GM12891 (cell line): ENCODE measurements at regions not wholly inside any gene's neighbourhood (a gene's known extent, or its start where the extent isn't known, plus 50 kb on each side); places are given as distances from the start of the nearest gene placed in this dataset.

Experiments used
- DNase-seq: peaks from one replicate; pipeline ENCODE4 v3.0.0; 2011; ENCODE audit warnings: low spot score; ENCODE audit not compliant: insufficient read length
- FAIRE-seq: peaks from 2 replicates; lab custom pipeline; 2011; peaks lifted over from hg19 to GRCh38; lab: Jason Lieb, UNC
- PAX5 ChIP-seq: IDR thresholded peaks from 2 replicates; pipeline ENCODE4 v1.6.1; 2011; ENCODE audit warnings: low read length, moderate library complexity, mild to moderate bottlenecking; ENCODE audit not compliant: insufficient read depth, severe bottlenecking
- POLR2A ChIP-seq: IDR thresholded peaks from 2 replicates; pipeline ENCODE4 v1.6.1; 2011; ENCODE audit warnings: low read depth, low read length, control low read depth
- POLR2AphosphoS5 ChIP-seq: IDR thresholded peaks from 2 replicates; pipeline ENCODE4 v1.6.1; 2011; ENCODE audit warnings: low read depth, low read length, control low read depth
- POU2F2 ChIP-seq: IDR thresholded peaks from 2 replicates; pipeline ENCODE4 v1.6.1; 2011; ENCODE audit warnings: low read depth, mild to moderate bottlenecking, control low read depth, low read length, moderate library complexity
- SPI1 ChIP-seq: IDR thresholded peaks from 2 replicates; pipeline ENCODE4 v1.6.1; 2011; ENCODE audit warnings: low read depth, low read length, control low read depth
- TAF1 ChIP-seq: IDR thresholded peaks from 2 replicates; pipeline ENCODE4 v1.6.1; 2011; ENCODE audit warnings: low read depth, low read length, control low read depth

GRCh38 chr18:6557057-6557769 is 142.5 kb upstream of the L3MBTL4 start:
- DNase-seq (no peak), FAIRE-seq (no peak)
- TF ChIP-seq POLR2AphosphoS5: no peak
- no peak for TF ChIP-seq POLR2A
- no peak for TF ChIP-seq PAX5
- no peak for TF ChIP-seq SPI1
- TF ChIP-seq TAF1: no peak
- no peak for TF ChIP-seq POU2F2

GRCh38 chr18:6557770-6558248 is 143.1 kb upstream of the L3MBTL4 start:
- no peak for FAIRE-seq
- DNase-seq: no peak
- TF ChIP-seq PAX5 (no peak), SPI1 (no peak), TAF1 (no peak), POLR2A (no peak), POU2F2 (no peak), POLR2AphosphoS5 (no peak)

- TF ChIP-seq POU2F2: no peak
- no peak for FAIRE-seq
These were observed 143.9 kb upstream of the L3MBTL4 start for GRCh38 chr18:6558446-6559156.

GRCh38 chr18:6559296-6559695 is 144.6 kb upstream of the L3MBTL4 start:
- no peak for FAIRE-seq

More at GRCh38 chr18:6558446-6559156, 143.9 kb upstream of the L3MBTL4 start:
- DNase-seq: no peak

GRCh38 chr18:6561016-6561415 is 146.3 kb upstream of the L3MBTL4 start:
- TF ChIP-seq POLR2A: no peak
- TF ChIP-seq TAF1: no peak
- TF ChIP-seq POLR2AphosphoS5: no peak
- TF ChIP-seq POU2F2: no peak
- no peak for TF ChIP-seq SPI1
- TF ChIP-seq PAX5: no peak
- DNase-seq (no peak), FAIRE-seq (no peak)

More at GRCh38 chr18:6559296-6559695, 144.6 kb upstream of the L3MBTL4 start:
- DNase-seq: no peak
- no peak for TF ChIP-seq PAX5
- no peak for TF ChIP-seq POLR2AphosphoS5
- TF ChIP-seq TAF1: no peak
- TF ChIP-seq POLR2A: no peak
- no peak for TF ChIP-seq SPI1
- TF ChIP-seq POU2F2: no peak

- FAIRE-seq: no peak
- no peak for DNase-seq
- TF ChIP-seq PAX5 (no peak), POLR2AphosphoS5 (no peak), POU2F2 (no peak), TAF1 (no peak), SPI1 (no peak), POLR2A (no peak)
These were observed 146.7 kb upstream of the L3MBTL4 start for GRCh38 chr18:6561420-6561861.

GRCh38 chr18:6561862-6562291 is 147.2 kb upstream of the L3MBTL4 start:
- TF ChIP-seq TAF1 (no peak), POLR2A (no peak), PAX5 (no peak)
- DNase-seq (no peak), FAIRE-seq (no peak)

GRCh38 chr18:6563896-6564295 is 149.2 kb upstream of the L3MBTL4 start:
- FAIRE-seq: no peak
- DNase-seq: no peak
- no peak for TF ChIP-seq PAX5
- no peak for TF ChIP-seq POLR2AphosphoS5
- TF ChIP-seq SPI1: no peak
- no peak for TF ChIP-seq POU2F2
- TF ChIP-seq POLR2A: no peak
- TF ChIP-seq TAF1: no peak

- FAIRE-seq (no peak), DNase-seq (no peak)
- no peak for TF ChIP-seq POU2F2
- TF ChIP-seq SPI1: no peak
- no peak for TF ChIP-seq PAX5
- TF ChIP-seq TAF1: no peak
- no peak for TF ChIP-seq POLR2A
- TF ChIP-seq POLR2AphosphoS5: no peak
These were observed 150.5 kb upstream of the L3MBTL4 start for GRCh38 chr18:6564950-6565814.
